ENCODE measurements at regions not wholly inside any gene's neighbourhood (a gene's known extent, or its start where the extent isn't known, plus 50 kb on each side); places are given as distances from the start of the nearest gene placed in this dataset.

DNA sequence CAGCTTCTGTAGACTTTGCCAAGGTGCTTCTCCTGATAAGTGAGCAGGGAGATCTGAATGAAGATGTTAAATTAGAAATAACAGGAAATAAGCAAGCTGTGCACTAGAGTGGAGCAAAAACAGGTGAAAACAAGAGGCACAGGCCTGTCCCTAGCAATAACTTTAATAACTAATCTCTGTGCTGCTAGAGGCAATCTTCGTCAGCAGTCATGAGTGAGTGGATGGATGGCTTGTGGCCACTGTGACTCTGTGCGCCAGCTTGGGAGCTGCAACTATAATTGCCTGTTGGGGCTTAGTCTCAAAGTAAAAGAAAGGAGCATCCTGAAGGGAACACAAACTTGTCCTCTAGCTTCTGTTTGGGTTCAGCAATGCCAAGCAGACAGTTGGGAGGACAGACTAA is 240.3 kb downstream of the HHIPL2 start:
- FAIRE-seq (no peak), DNase-seq (ENCODE audit: low read depth in 1 of 2, low spot score in 2 of 2) (no peak)
- Histone ChIP-seq H3K79me2 (ENCODE audit: control insufficient read depth in 1 of 2, insufficient read depth in 2 of 2, low read length in 2 of 2) (no peaks in the 10 kb centered on the region), H3K56ac (replicated peaks; ENCODE audit: insufficient read length, low read depth, low read length) (no peak overlapping the region), H2BK15ac (ENCODE audit: low read length) (0 out of 2 replicates have a peak overlapping the region, but pooled peaks have one; percentile 18), H4K5ac (ENCODE audit: insufficient read length, low read depth, low read length) (no peak overlapping the region), H2BK20ac (ENCODE audit: low read length) (no peak overlapping the region), H3K4ac (replicated peaks; ENCODE audit: insufficient read length, low read depth, low read length) (no peak overlapping the region), H3K4me1 (replicated peaks in 1 of 4; ENCODE audit: control insufficient read depth in 3 of 4, insufficient read depth in 4 of 4, low read length in 3 of 4) (no peaks in the 10 kb centered on the region), H3K14ac (ENCODE audit: insufficient read length) (no peak overlapping the region), H3K23me2 (ENCODE audit: low read depth, low read length) (no peaks in the 10 kb centered on the region), H2BK5ac (ENCODE audit: low read depth, low read length) (no peak overlapping the region), H3K23ac (ENCODE audit: insufficient read length) (no peak overlapping the region), H3K18ac (ENCODE audit: extremely low read depth, low read length) (no peak overlapping the region), H2AFZ (ENCODE audit: low read length) (peak overlapping the region; percentile 31; the same call in 1 of the 2 replicates), H4K20me1 (replicated peaks in 1 of 2; ENCODE audit: control insufficient read depth in 1 of 2, insufficient read depth in 2 of 2, low read length in 2 of 2) (no peaks in the 10 kb centered on the region), H3K27me3 (replicated peaks in 1 of 4; ENCODE audit: control insufficient read depth in 3 of 4, extremely low read depth in 1 of 4, insufficient read depth in 3 of 4, low read length in 3 of 4) (no peaks in the 10 kb centered on the region), H3K27ac (ENCODE audit: low read depth, low read length) (no peak overlapping the region), H2BK120ac (replicated peaks; ENCODE audit: low read depth, low read length) (no peak overlapping the region), H3K4me2 (ENCODE audit: insufficient read depth in 1 of 2, low read depth in 2 of 2, low read length in 2 of 2) (no peak overlapping the region), H3K79me1 (ENCODE audit: low read depth, low read length) (no peaks in the 10 kb centered on the region), H2BK12ac (ENCODE audit: low read depth, low read length) (no peak overlapping the region), H3K4me3 (ENCODE audit: extremely low read depth in 1 of 4, insufficient read depth in 2 of 4, low read depth in 3 of 4, low read length in 4 of 4) (no peak overlapping the region), H3K9me3 (ENCODE audit: insufficient read depth in 2 of 2, low read depth in 1 of 2, low read length in 1 of 2) (no peaks in the 10 kb centered on the region), H4K91ac (replicated peaks; ENCODE audit: insufficient read length, low read length) (no peak overlapping the region), H2AK5ac (ENCODE audit: low read depth, low read length) (no peak overlapping the region), H3K36me3 (ENCODE audit: control insufficient read depth in 2 of 4, insufficient read depth in 4 of 4, low read length in 3 of 4) (no peaks in the 10 kb centered on the region), H3K9ac (replicated peaks in 1 of 4; ENCODE audit: extremely low read depth in 1 of 4, low read depth in 3 of 4, low read length in 3 of 4) (no peak overlapping the region), H4K8ac (ENCODE audit: extremely low read depth, insufficient read depth, low read length) (no peak overlapping the region)
- ChIA-PET CTCF (ENCODE audit: partially characterized antibody) (no interaction called here), POLR2A (ENCODE audit: partially characterized antibody) (no interaction called here)
- WGBS, 2 experiments (ENCODE audit: extremely low coverage in 1 of 2, insufficient coverage in 1 of 2, insufficient read length in 1 of 2, insufficient replicate concordance in 2 of 2, low coverage in 1 of 2, low lambda C conversion rate in 2 of 2, missing lambda C conversion rate in 1 of 2), result 84% methylated on average over 2 of the region's 2 CpGs; no CpG with 5 or more reads in 1 of the 2 experiments
- TF ChIP-seq SAP30 (IDR thresholded peaks at IDR 0.05; ENCODE audit: insufficient read depth, insufficient replicate concordance, low read length), result no peak

Data from H1 (cell line).